Mesothelial cell of epicardium (in vitro differentiated cells): ENCODE measurements at regions not wholly inside any gene's neighbourhood (a gene's known extent, or its start where the extent isn't known, plus 50 kb on each side); places are given as distances from the start of the nearest gene placed in this dataset.

Source experiments
- DNase-seq, 2 experiments: peaks; one replicate each; pipeline ENCODE4 v3.0.0; 2021; ENCODE audit warnings: low spot score in 2 of 2; ENCODE audit not compliant: unreplicated experiment in 2 of 2
- H3K27ac Mint-ChIP-seq: 2 replicates; pipeline ENCODE4 v1.8.0; 2021; ENCODE audit warnings: mixed read lengths
- H3K27me3 Mint-ChIP-seq: 2 replicates; pipeline ENCODE4 v1.8.0; 2021; ENCODE audit warnings: low read depth, mixed read lengths
- H3K36me3 Mint-ChIP-seq: 2 replicates; pipeline ENCODE4 v1.8.0; 2021; ENCODE audit warnings: mixed read lengths
- H3K4me1 Mint-ChIP-seq: 2 replicates; pipeline ENCODE4 v1.8.0; 2021; ENCODE audit warnings: mixed read lengths
- H3K4me3 Mint-ChIP-seq: 2 replicates; pipeline ENCODE4 v1.8.0; 2021; ENCODE audit warnings: mild to moderate bottlenecking, moderate library complexity, mixed read lengths
- H3K9me3 Mint-ChIP-seq: 2 replicates; pipeline ENCODE4 v1.8.0; 2021; ENCODE audit warnings: mixed read lengths
- CTCF ChIP-seq: fragments of 200-600 bp; sonication (generic); IDR thresholded peaks from one replicate; pipeline ENCODE4 v1.5.0; 2021; ENCODE audit warnings: antibody characterized with exemption; ENCODE audit not compliant: unreplicated experiment

- no peak for TF ChIP-seq CTCF
These were observed 766.4 kb upstream of the ADGRL2 start for GRCh38 chr1:81034291-81034690.

GRCh38 chr1:81032973-81033425, 767.7 kb upstream of the ADGRL2 start:
- TF ChIP-seq CTCF: no peak
- Mint-ChIP-seq H3K27ac (no peak overlapping the region), H3K27me3 (no peaks in the 10 kb centered on the region), H3K36me3 (no peaks in the 10 kb centered on the region), H3K4me3 (no peak overlapping the region), H3K4me1 (no peaks in the 10 kb centered on the region), H3K9me3 (peaks cover 4% of the 10 kb centered on the region)
- DNase-seq: no peak

More at GRCh38 chr1:81034291-81034690, 766.4 kb upstream of the ADGRL2 start:
- H3K36me3 Mint-ChIP-seq: no peaks in the 10 kb centered on the region
- H3K4me3 Mint-ChIP-seq: no peak overlapping the region
- H3K27me3 Mint-ChIP-seq: no peaks in the 10 kb centered on the region
- H3K9me3 Mint-ChIP-seq: peaks cover 4% of the 10 kb centered on the region
- DNase-seq: no peak
- no peaks in the 10 kb centered on the region for H3K4me1 Mint-ChIP-seq
- H3K27ac Mint-ChIP-seq: no peak overlapping the region

- no peaks in the 10 kb centered on the region for H3K36me3 Mint-ChIP-seq
- peaks cover 4% of the 10 kb centered on the region for H3K9me3 Mint-ChIP-seq
- TF ChIP-seq CTCF: no peak
- H3K27me3 Mint-ChIP-seq: no peaks in the 10 kb centered on the region
- H3K27ac Mint-ChIP-seq: no peak overlapping the region
- H3K4me3 Mint-ChIP-seq: no peak overlapping the region
- H3K4me1 Mint-ChIP-seq: no peaks in the 10 kb centered on the region
- DNase-seq: no peak
These were observed 768.4 kb upstream of the ADGRL2 start for GRCh38 chr1:81032374-81032773.

- Mint-ChIP-seq H3K27me3 (no peaks in the 10 kb centered on the region), H3K4me3 (no peak overlapping the region), H3K4me1 (no peaks in the 10 kb centered on the region), H3K36me3 (no peaks in the 10 kb centered on the region), H3K27ac (no peak overlapping the region), H3K9me3 (peaks cover 15% of the 10 kb centered on the region)
- no peak for DNase-seq
- no peak for TF ChIP-seq CTCF
These were observed 770.3 kb upstream of the ADGRL2 start for GRCh38 chr1:81030441-81030840.

GRCh38 chr1:81029266-81029665, 771.5 kb upstream of the ADGRL2 start:
- Mint-ChIP-seq H3K9me3 (peaks cover 10% of the 10 kb centered on the region), H3K27ac (no peak overlapping the region), H3K27me3 (no peaks in the 10 kb centered on the region), H3K36me3 (no peaks in the 10 kb centered on the region), H3K4me1 (no peaks in the 10 kb centered on the region), H3K4me3 (no peak overlapping the region)
- no peak for DNase-seq
- no peak for TF ChIP-seq CTCF

- H3K36me3 Mint-ChIP-seq: no peaks in the 10 kb centered on the region
These were observed 777.5 kb upstream of the ADGRL2 start for GRCh38 chr1:81023187-81023724.

More at GRCh38 chr1:81023187-81023724, 777.5 kb upstream of the ADGRL2 start:
- TF ChIP-seq CTCF: no peak
- Mint-ChIP-seq H3K4me3 (no peak overlapping the region), H3K27ac (no peak overlapping the region), H3K9me3 (peaks cover 10% of the 10 kb centered on the region), H3K27me3 (no peaks in the 10 kb centered on the region), H3K4me1 (peaks cover 6% of the 10 kb centered on the region)
- no peak for DNase-seq
